ENCODE measurements at regions not wholly inside any gene's neighbourhood (a gene's known extent, or its start where the extent isn't known, plus 50 kb on each side); places are given as distances from the start of the nearest gene placed in this dataset.

DNA sequence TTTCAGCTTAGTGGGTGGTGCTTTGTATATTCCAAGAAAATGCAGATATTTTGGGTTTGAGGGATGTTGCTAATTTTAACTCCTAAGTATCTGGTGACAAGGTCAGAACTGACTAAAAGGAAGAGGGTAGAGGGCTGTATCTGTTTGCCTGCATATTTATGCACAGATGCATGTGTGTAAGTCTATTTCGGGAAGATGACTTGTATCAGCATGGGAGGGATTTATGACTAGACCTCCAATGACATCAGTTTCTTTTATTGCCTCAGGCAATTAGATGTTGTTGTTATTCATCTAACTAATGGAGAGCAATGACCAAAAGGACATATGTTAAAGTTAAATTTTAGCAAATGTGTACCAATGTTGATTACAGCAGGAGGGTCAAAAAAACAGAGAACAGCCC is 734.3 kb downstream of the QKI start:
- no peaks in the 10 kb centered on the region for H3K4me1 ChIP-seq (ENCODE audit: insufficient read depth, low read length)
- no peaks in the 10 kb centered on the region for H3K79me2 ChIP-seq (ENCODE audit: insufficient read depth, low read length)
- H3K27me3 ChIP-seq (ENCODE audit: control insufficient read depth in 1 of 2, insufficient read depth in 2 of 2, low read length in 2 of 2): no peaks in the 10 kb centered on the region; a peak in 1 of 5 replicates
- ATAC-seq: no peak
- DNase-seq (ENCODE audit: low spot score): no peak
- TF ChIP-seq, protein P1, sequence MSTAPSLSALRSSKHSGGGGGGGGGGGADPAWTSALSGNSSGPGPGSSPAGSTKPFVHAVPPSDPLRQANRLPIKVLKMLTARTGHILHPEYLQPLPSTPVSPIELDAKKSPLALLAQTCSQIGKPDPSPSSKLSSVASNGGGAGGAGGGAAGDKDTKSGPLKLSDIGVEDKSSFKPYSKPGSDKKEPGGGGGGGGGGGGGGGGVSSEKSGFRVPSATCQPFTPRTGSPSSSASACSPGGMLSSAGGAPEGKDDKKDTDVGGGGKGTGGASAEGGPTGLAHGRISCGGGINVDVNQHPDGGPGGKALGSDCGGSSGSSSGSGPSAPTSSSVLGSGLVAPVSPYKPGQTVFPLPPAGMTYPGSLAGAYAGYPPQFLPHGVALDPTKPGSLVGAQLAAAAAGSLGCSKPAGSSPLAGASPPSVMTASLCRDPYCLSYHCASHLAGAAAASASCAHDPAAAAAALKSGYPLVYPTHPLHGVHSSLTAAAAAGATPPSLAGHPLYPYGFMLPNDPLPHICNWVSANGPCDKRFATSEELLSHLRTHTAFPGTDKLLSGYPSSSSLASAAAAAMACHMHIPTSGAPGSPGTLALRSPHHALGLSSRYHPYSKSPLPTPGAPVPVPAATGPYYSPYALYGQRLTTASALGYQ (CRISPR knock-in tag; IDR thresholded peaks at IDR 0.05): no peak
- no peak for TF ChIP-seq IRF2 (CRISPR knock-in tag; IDR thresholded peaks at IDR 0.05)
- TF ChIP-seq DMAP1 (CRISPR knock-in tag; IDR thresholded peaks at IDR 0.05): no peak
- no peak for TF ChIP-seq ZNF850 (CRISPR knock-in tag; conservative IDR thresholded peaks at IDR 0.05)
- TF ChIP-seq, protein P2, sequence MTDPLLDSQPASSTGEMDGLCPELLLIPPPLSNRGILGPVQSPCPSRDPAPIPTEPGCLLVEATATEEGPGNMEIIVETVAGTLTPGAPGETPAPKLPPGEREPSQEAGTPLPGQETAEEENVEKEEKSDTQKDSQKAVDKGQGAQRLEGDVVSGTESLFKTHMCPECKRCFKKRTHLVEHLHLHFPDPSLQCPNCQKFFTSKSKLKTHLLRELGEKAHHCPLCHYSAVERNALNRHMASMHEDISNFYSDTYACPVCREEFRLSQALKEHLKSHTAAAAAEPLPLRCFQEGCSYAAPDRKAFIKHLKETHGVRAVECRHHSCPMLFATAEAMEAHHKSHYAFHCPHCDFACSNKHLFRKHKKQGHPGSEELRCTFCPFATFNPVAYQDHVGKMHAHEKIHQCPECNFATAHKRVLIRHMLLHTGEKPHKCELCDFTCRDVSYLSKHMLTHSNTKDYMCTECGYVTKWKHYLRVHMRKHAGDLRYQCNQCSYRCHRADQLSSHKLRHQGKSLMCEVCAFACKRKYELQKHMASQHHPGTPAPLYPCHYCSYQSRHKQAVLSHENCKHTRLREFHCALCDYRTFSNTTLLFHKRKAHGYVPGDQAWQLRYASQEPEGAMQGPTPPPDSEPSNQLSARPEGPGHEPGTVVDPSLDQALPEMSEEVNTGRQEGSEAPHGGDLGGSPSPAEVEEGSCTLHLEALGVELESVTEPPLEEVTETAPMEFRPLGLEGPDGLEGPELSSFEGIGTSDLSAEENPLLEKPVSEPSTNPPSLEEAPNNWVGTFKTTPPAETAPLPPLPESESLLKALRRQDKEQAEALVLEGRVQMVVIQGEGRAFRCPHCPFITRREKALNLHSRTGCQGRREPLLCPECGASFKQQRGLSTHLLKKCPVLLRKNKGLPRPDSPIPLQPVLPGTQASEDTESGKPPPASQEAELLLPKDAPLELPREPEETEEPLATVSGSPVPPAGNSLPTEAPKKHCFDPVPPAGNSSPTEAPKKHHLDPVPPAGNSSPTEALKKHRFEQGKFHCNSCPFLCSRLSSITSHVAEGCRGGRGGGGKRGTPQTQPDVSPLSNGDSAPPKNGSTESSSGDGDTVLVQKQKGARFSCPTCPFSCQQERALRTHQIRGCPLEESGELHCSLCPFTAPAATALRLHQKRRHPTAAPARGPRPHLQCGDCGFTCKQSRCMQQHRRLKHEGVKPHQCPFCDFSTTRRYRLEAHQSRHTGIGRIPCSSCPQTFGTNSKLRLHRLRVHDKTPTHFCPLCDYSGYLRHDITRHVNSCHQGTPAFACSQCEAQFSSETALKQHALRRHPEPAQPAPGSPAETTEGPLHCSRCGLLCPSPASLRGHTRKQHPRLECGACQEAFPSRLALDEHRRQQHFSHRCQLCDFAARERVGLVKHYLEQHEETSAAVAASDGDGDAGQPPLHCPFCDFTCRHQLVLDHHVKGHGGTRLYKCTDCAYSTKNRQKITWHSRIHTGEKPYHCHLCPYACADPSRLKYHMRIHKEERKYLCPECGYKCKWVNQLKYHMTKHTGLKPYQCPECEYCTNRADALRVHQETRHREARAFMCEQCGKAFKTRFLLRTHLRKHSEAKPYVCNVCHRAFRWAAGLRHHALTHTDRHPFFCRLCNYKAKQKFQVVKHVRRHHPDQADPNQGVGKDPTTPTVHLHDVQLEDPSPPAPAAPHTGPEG (CRISPR knock-in tag; IDR thresholded peaks at IDR 0.05): no peak
- no peak for TF ChIP-seq ZNF343 (CRISPR knock-in tag; IDR thresholded peaks at IDR 0.05)
- TF ChIP-seq, protein P3, sequence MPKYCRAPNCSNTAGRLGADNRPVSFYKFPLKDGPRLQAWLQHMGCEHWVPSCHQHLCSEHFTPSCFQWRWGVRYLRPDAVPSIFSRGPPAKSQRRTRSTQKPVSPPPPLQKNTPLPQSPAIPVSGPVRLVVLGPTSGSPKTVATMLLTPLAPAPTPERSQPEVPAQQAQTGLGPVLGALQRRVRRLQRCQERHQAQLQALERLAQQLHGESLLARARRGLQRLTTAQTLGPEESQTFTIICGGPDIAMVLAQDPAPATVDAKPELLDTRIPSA (CRISPR knock-in tag; IDR thresholded peaks at IDR 0.05; ENCODE audit: borderline replicate concordance): no peak
- TF ChIP-seq FOXC1 (CRISPR knock-in tag; IDR thresholded peaks at IDR 0.05; ENCODE audit: borderline replicate concordance): no peak
- no peak for FAIRE-seq
- no peak overlapping the region for H3K4me2 ChIP-seq (ENCODE audit: low read depth, low read length)
- H4K20me1 ChIP-seq (ENCODE audit: insufficient read depth, low read length): no peaks in the 10 kb centered on the region
- in situ Hi-C loops (cut with HindIII; ENCODE audit: extremely low pct_ligation_motif_present, low pct_unique_long_range_greater_than_20kb) (no loop called here), intact Hi-C loops (cut with micrococcal nuclease; ENCODE audit: unreplicated experiment) (no loop called here)
- H3K36me3 ChIP-seq (replicated peaks in 1 of 2; ENCODE audit: control insufficient read depth in 1 of 2, insufficient read depth in 2 of 2, low read length in 2 of 2): no peaks in the 10 kb centered on the region
- no peak overlapping the region for H3K9ac ChIP-seq (ENCODE audit: insufficient read depth, low read depth, low read length)
- H2AFZ ChIP-seq (ENCODE audit: low read length): no peak overlapping the region
- H3K27ac ChIP-seq (ENCODE audit: extremely low read length, insufficient read depth, low read length): no peak overlapping the region
- ChIA-PET POLR2A (no interaction called here), CTCF (ENCODE audit: low intra/inter-chr PET ratio, low total read pairs) (no interaction called here)
- no TSS peak for BruUV-seq (replicated peaks)
- 0% methylated on average over 1 of the region's 1 CpG for WGBS (ENCODE audit: low lambda C conversion rate)
- no peaks in the 10 kb centered on the region for H3K9me3 ChIP-seq (ENCODE audit: low read length)
- H3K4me3 ChIP-seq (replicated peaks in 1 of 3; ENCODE audit: insufficient read depth in 1 of 3, low read depth in 2 of 3, low read length in 3 of 3): no peak overlapping the region

Measured in HepG2 (cell line).